ENCODE measurements at regions not wholly inside any gene's neighbourhood (a gene's known extent, or its start where the extent isn't known, plus 50 kb on each side); places are given as distances from the start of the nearest gene placed in this dataset.
"Not testable (repeated sequence)": the region's sequence is repeated elsewhere in the genome, so short reads cannot be mapped to it uniquely, and the experiment has no call there.

DNA sequence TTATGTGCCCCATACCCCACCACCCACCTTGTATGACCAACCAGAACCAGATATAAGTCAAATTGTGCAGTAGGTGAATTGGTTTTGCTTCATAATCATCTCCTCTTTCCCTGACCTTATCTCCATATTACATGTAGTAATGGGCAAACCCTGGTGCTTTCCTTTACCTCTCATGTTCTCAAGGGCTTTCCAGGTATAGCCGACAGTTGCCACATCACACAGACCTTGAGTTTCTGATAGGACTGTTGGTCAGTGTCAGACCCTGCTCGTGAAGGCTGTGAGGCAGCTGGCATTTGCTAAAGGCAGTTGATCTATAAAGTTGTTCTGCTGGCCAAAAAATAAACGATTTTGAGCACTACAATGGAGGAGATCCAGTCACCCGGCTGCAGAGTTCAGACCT lies 145.9 kb downstream of the ALX1 start:
- Histone ChIP-seq H2AFZ (replicated peaks) (no peak overlapping the region), H3K27me3 (no peaks in the 10 kb centered on the region), H4K20me1 (ENCODE audit: low read depth) (no peaks in the 10 kb centered on the region), H3K9me3 (ENCODE audit: low read depth) (no peaks in the 10 kb centered on the region), H3K36me3 (no peaks in the 10 kb centered on the region), H3K4me3 (no peak overlapping the region), H3K4me1 (no peaks in the 10 kb centered on the region), H3K9ac (no peak overlapping the region), H3K4me2 (no peak overlapping the region), H3K27ac (no peak overlapping the region), H3K79me2 (ENCODE audit: low read depth) (no peaks in the 10 kb centered on the region), H3F3A (ENCODE audit: low read depth) (no peaks in the 10 kb centered on the region)
- TF ChIP-seq EZH2 (IDR thresholded peaks at IDR 0.05) (no peak), EZH2phosphoT487 (IDR thresholded peaks at IDR 0.05) (no peak)
- TF ChIP-seq, protein P1, sequence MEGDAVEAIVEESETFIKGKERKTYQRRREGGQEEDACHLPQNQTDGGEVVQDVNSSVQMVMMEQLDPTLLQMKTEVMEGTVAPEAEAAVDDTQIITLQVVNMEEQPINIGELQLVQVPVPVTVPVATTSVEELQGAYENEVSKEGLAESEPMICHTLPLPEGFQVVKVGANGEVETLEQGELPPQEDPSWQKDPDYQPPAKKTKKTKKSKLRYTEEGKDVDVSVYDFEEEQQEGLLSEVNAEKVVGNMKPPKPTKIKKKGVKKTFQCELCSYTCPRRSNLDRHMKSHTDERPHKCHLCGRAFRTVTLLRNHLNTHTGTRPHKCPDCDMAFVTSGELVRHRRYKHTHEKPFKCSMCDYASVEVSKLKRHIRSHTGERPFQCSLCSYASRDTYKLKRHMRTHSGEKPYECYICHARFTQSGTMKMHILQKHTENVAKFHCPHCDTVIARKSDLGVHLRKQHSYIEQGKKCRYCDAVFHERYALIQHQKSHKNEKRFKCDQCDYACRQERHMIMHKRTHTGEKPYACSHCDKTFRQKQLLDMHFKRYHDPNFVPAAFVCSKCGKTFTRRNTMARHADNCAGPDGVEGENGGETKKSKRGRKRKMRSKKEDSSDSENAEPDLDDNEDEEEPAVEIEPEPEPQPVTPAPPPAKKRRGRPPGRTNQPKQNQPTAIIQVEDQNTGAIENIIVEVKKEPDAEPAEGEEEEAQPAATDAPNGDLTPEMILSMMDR (IDR thresholded peaks at IDR 0.05): no peak
- Mint-ChIP-seq H3K27me3 (ENCODE audit: insufficient read depth, low read depth) (peaks cover 2% of the 10 kb centered on the region), H3K36me3 (no peaks in the 10 kb centered on the region), H3K4me1 (no peaks in the 10 kb centered on the region), H3K27ac (no peak overlapping the region), H3K9me3 (no peaks in the 10 kb centered on the region), H3K4me3 (no peak overlapping the region)
- no peak for DNase-seq (ENCODE audit: low spot score)

DNA sequence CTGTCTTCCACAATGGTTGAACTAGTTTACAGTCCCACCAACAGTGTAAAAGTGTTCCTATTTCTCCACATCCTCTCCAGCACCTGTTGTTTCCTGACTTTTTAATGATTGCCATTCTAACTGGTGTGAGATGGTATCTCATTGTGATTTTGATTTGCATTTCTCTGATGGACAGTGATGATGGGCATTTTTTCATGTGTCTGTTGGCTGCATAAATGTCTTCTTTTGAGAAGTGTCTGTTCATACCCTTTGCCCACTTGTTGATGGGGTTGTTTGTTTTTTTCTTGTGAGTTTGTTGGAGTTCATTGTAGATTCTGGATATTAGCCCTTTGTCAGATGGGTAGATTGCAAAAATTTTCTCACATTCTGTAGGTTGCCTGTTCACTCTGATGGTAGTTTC lies 153.1 kb downstream of the ALX1 start:
- not testable (repeated sequence) for H3K9me3 Mint-ChIP-seq

DNA sequence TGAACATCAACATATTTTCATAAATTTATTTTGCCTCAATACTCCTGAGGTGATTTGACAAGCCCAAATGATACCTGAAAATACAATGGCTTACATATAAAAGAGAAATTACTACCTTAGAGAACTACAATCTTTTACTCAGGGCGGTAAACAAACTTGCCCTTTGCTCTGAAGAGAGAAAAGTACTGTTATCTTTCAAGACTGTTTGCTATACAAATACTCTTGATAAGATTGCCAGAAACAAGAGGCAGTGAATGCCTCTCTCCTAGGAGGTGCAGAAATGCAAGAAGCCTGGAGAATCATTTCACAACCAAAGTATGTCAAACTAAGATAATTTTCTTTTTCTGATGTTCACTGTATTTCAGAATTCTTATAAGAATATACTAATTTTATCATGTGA lies 160.3 kb downstream of the ALX1 start:
- no peaks in the 10 kb centered on the region for H3K4me1 ChIP-seq
- no peak overlapping the region for H3K27ac ChIP-seq
- H3K9me3 ChIP-seq (ENCODE audit: low read depth): no peaks in the 10 kb centered on the region
- no peaks in the 10 kb centered on the region for H3K79me2 ChIP-seq (ENCODE audit: low read depth)
- Mint-ChIP-seq H3K27me3 (ENCODE audit: insufficient read depth, low read depth) (peaks cover 3% of the 10 kb centered on the region), H3K27ac (no peak overlapping the region), H3K36me3 (no peaks in the 10 kb centered on the region), H3K4me1 (peaks cover 5% of the 10 kb centered on the region), H3K9me3 (no peaks in the 10 kb centered on the region), H3K4me3 (no peak overlapping the region)
- H3K4me3 ChIP-seq: no peak overlapping the region
- no peak overlapping the region for H3K9ac ChIP-seq
- no peaks in the 10 kb centered on the region for H4K20me1 ChIP-seq (ENCODE audit: low read depth)
- H2AFZ ChIP-seq (replicated peaks): no peak overlapping the region
- no peak for DNase-seq (ENCODE audit: low spot score)
- no peaks in the 10 kb centered on the region for H3K36me3 ChIP-seq
- H3K4me2 ChIP-seq: no peak overlapping the region
- no peaks in the 10 kb centered on the region for H3K27me3 ChIP-seq
- TF ChIP-seq EZH2phosphoT487 (IDR thresholded peaks at IDR 0.05) (no peak), EZH2 (IDR thresholded peaks at IDR 0.05) (no peak)
- TF ChIP-seq, protein P1 (IDR thresholded peaks at IDR 0.05): no peak
- no peaks in the 10 kb centered on the region for H3F3A ChIP-seq (ENCODE audit: low read depth)

More for the DNA sequence above, 153.1 kb downstream of the ALX1 start:
- H3K36me3 Mint-ChIP-seq; H4K20me1 ChIP-seq (ENCODE audit: low read depth); H3K27me3 ChIP-seq; H3K9ac ChIP-seq; H3K27me3 Mint-ChIP-seq (ENCODE audit: insufficient read depth, low read depth); H3K36me3 ChIP-seq; H3K27ac ChIP-seq; H2AFZ ChIP-seq (replicated peaks); H3K27ac Mint-ChIP-seq; H3K4me3 Mint-ChIP-seq; DNase-seq (ENCODE audit: low spot score); H3K4me1 ChIP-seq; H3F3A ChIP-seq (ENCODE audit: low read depth); H3K4me2 ChIP-seq; H3K4me1 Mint-ChIP-seq; H3K9me3 ChIP-seq (ENCODE audit: low read depth); H3K4me3 ChIP-seq; H3K79me2 ChIP-seq (ENCODE audit: low read depth): not testable (repeated sequence)

DNA sequence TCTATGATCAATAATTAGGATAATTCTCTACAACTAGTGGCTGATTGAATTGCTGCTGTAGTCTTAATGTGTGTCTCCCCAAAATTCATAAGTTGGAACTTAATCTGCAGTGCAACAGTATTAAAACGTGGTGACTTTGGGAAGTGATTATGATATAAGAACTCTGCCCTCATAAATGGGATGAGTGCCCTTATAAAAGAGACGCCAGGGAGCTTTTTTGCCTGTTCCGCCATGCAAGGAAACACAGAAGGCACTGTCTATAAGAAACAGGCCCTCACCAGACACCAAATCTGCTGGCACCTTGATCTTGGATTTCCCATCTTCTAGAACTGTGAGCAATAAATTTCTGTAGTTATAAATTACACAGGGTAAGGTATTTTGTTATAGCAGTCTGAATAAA lies 161.0 kb downstream of the ALX1 start:
- Mint-ChIP-seq H3K4me1 (peaks cover 8% of the 10 kb centered on the region), H3K9me3 (no peaks in the 10 kb centered on the region), H3K36me3 (no peaks in the 10 kb centered on the region), H3K4me3 (no peak overlapping the region), H3K27me3 (ENCODE audit: insufficient read depth, low read depth) (peaks cover 3% of the 10 kb centered on the region), H3K27ac (no peak overlapping the region)
- Histone ChIP-seq H3K27me3 (no peaks in the 10 kb centered on the region), H3K4me2 (no peak overlapping the region), H3K4me1 (no peaks in the 10 kb centered on the region), H3K9ac (no peak overlapping the region), H4K20me1 (ENCODE audit: low read depth) (no peaks in the 10 kb centered on the region), H3K9me3 (ENCODE audit: low read depth) (no peaks in the 10 kb centered on the region), H2AFZ (replicated peaks) (no peak overlapping the region), H3F3A (ENCODE audit: low read depth) (no peaks in the 10 kb centered on the region), H3K4me3 (no peak overlapping the region), H3K27ac (no peak overlapping the region), H3K79me2 (ENCODE audit: low read depth) (no peaks in the 10 kb centered on the region), H3K36me3 (no peaks in the 10 kb centered on the region)
- no peak for DNase-seq (ENCODE audit: low spot score)
- TF ChIP-seq, protein P1 (IDR thresholded peaks at IDR 0.05): no peak
- TF ChIP-seq EZH2 (IDR thresholded peaks at IDR 0.05) (no peak), EZH2phosphoT487 (IDR thresholded peaks at IDR 0.05) (no peak)

Measured in neural progenitor cell (in vitro differentiated cells).